ENCODE measurements at regions not wholly inside any gene's neighbourhood (a gene's known extent, or its start where the extent isn't known, plus 50 kb on each side); places are given as distances from the start of the nearest gene placed in this dataset.
"Not testable (repeated sequence)": the region's sequence is repeated elsewhere in the genome, so short reads cannot be mapped to it uniquely, and the experiment has no call there.

- DNase-seq (ENCODE audit: low spot score); intact Hi-C loops (cut with DNase I): not testable (repeated sequence)
Observed at GRCh38 chr3:194873474-194873873, 187.8 kb downstream of the FAM43A start.

GRCh38 chr3:194874206-194874605, 188.5 kb downstream of the FAM43A start:
- no peak for DNase-seq (ENCODE audit: low spot score)
- intact Hi-C loops (cut with DNase I) = no loop called here

GRCh38 chr3:194874783-194875182, 189.1 kb downstream of the FAM43A start:
- no peak for DNase-seq (ENCODE audit: low spot score)
- intact Hi-C loops (cut with DNase I) = loop anchor here (5.0 kb wide), 1 partner anchor 228 kb away; no protein-coding TSS in a partner anchor

- DNase-seq (ENCODE audit: low spot score) = no peak
- intact Hi-C loops (cut with DNase I) = loop anchor here (5.0 kb wide), 1 partner anchor 227 kb away; no protein-coding TSS in a partner anchor
Observed at GRCh38 chr3:194875581-194876402, 190.1 kb downstream of the FAM43A start.

- DNase-seq (ENCODE audit: low spot score) = no peak
- intact Hi-C loops (cut with DNase I) = loop anchor here (5.0 kb wide), 1 partner anchor 226 kb away; no protein-coding TSS in a partner anchor
Observed at GRCh38 chr3:194876403-194877095, 190.9 kb downstream of the FAM43A start.

- intact Hi-C loops (cut with DNase I) = loop anchor here (5.0 kb wide), 1 partner anchor 225 kb away; no protein-coding TSS in a partner anchor
- no peak for DNase-seq (ENCODE audit: low spot score)
Observed at GRCh38 chr3:194877291-194878119, 191.8 kb downstream of the FAM43A start.

- intact Hi-C loops (cut with DNase I) = loop anchor here (5.0 kb wide), 1 partner anchor 223 kb away; no protein-coding TSS in a partner anchor
- DNase-seq (ENCODE audit: low spot score) = no peak
Observed at GRCh38 chr3:194879126-194879877, 193.6 kb downstream of the FAM43A start.

- peak; percentile 86 for DNase-seq (ENCODE audit: low spot score)
- intact Hi-C loops (cut with DNase I) = loop anchor here (2.0 to 5.0 kb wide), 3 partner anchors 51 to 222 kb away; no protein-coding TSS in a partner anchor
Observed at GRCh38 chr3:194879991-194880939, 194.6 kb downstream of the FAM43A start.

- intact Hi-C loops (cut with DNase I) = loop anchor here (2.0 to 5.0 kb wide), 2 partner anchors 50 to 109 kb away; no protein-coding TSS in a partner anchor
- no peak for DNase-seq (ENCODE audit: low spot score)
Observed at GRCh38 chr3:194880940-194881925, 195.6 kb downstream of the FAM43A start.

- intact Hi-C loops (cut with DNase I) = loop anchor here (5.0 kb wide), 1 partner anchor 112 kb away; no protein-coding TSS in a partner anchor
- DNase-seq (ENCODE audit: low spot score) = no peak
Observed at GRCh38 chr3:194884649-194885315, 199.1 kb downstream of the FAM43A start.

- DNase-seq (ENCODE audit: low spot score) = no peak
- intact Hi-C loops (cut with DNase I) = no loop called here
Observed at GRCh38 chr3:194885766-194886165, 200.1 kb downstream of the FAM43A start.

GRCh38 chr3:194886836-194887235, 201.2 kb downstream of the FAM43A start:
- intact Hi-C loops (cut with DNase I) = no loop called here
- DNase-seq (ENCODE audit: low spot score) = no peak

GRCh38 chr3:194888062-194888461, 202.4 kb downstream of the FAM43A start:
- intact Hi-C loops (cut with DNase I); DNase-seq (ENCODE audit: low spot score): not testable (repeated sequence)

- no peak for DNase-seq (ENCODE audit: low spot score)
- intact Hi-C loops (cut with DNase I) = no loop called here
Observed at GRCh38 chr3:194888916-194889315, 203.2 kb downstream of the FAM43A start.

- intact Hi-C loops (cut with DNase I) = no loop called here
- no peak for DNase-seq (ENCODE audit: low spot score)
Observed at GRCh38 chr3:194890091-194890490, 204.4 kb downstream of the FAM43A start.
